DMS114 treated with DMSO at 0.1 percent for 48 hours (cell line): ENCODE measurements at regions not wholly inside any gene's neighbourhood (a gene's known extent, or its start where the extent isn't known, plus 50 kb on each side); places are given as distances from the start of the nearest gene placed in this dataset.

Experiments used
- DNase-seq: peaks from one replicate; lab custom pipeline; 2025; ENCODE audit not compliant: unreplicated experiment; lab: John Stamatoyannopoulos, UW

DNA sequence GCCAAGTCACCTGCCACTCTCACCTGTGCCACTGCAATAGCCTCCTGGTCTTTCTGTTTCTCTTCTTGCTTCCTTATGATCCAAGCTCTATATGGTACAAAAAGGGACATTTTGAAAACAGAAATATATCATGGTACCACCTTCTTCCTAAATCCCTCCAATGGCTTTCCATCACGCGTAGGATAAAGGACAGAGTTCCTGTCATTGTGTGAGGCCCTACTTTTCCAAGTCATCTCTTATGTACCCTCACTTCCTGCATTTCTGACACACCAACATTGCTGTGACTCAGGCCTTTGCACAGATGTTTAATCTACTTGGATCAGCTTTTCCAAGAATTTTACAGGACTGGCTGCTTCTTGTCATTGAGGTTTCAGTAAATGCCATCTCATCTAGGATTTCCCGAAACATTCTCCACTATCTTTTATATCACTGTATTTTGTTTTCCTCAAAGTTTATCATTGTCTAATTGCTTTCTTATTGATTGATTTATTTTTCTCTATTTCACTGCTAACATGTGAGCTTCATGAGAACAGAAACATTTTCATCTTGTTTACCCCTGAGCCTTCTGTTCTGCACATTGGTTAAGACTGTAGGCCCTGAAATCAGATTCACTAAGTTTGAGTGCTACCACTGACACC lies 426.1 kb upstream of the FANCL start:
- DNase-seq = no peak

DNA sequence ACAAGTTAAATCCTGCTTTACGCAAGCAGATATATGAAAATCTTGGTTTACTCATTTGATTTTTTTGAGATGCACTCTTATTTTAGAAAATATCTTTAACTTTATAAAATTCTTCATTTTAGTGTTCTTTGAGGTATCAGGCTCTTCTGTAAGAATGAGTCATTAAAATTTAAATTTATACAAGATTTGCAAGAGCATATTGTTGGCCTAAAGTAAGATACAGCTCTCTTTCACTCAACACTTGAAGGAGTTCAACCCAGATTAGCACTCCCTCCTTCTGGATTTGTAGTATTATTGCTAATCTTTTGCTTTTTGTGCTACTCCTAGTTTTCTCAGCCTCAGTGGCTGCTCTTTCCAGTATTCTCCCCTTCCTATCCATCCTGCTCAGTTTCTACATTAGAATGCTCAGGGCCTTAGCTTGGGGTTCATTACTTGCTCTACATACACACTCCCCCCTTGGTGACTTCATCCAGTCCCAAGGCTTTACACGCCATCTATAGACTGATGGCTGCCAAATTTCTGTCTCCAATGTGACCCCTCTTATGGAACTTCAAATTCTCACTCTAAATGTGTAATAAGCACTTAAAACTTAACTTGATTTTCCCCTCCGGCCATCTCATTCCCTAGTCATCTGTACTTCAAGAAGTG lies 425.3 kb upstream of the FANCL start:
- no peak for DNase-seq

DNA sequence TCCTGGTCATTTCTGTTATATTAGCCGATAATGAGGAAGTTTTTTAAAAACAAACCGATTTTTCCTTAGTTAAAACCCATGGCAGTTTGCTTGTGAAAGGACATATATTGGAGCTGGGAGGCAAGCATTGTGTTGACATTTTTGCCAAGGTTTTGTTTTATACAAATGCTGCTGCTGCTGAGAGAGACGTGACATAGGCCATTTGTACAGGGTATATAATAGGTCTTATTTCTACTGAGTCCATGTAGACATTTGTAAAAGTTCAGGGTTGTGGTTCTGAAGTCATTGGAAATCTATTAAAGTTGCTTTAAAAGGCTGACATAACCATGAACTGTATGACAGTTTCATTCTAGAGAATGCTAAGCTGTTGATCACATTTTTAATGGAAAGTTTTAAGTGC lies 424.0 kb upstream of the FANCL start:
- no peak for DNase-seq

GRCh38 chr2:58664523-58665151 lies 423.5 kb upstream of the FANCL start:
- no peak for DNase-seq

- no peak for DNase-seq
Observed at GRCh38 chr2:58660046-58660445, 418.9 kb upstream of the FANCL start.

- DNase-seq = no peak
Observed at GRCh38 chr2:58655152-58655551, 414.0 kb upstream of the FANCL start.

DNA sequence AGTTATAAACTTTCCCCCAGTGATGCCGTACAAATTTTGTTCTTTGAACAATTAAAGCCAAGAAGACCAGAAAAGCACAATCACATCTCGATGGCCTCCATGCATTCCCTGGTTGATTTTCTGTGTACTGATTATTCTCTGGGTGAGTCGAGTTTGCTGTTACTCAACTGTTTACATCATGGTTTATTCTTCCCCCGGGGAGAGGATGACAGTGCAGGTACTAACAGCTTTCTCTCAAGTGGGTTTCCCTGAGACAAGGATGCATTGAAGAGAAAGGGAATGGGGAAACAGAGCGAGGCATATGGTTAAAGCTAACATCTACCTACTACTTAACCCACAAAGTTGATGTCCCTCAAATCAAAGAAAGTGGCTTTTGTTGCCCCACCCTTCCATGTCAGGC lies 410.8 kb upstream of the FANCL start:
- no peak for DNase-seq

GRCh38 chr2:58650781-58651180 lies 409.7 kb upstream of the FANCL start:
- DNase-seq = no peak

GRCh38 chr2:58649756-58650155 lies 408.6 kb upstream of the FANCL start:
- DNase-seq = no peak

- no peak for DNase-seq
Observed at GRCh38 chr2:58645017-58645416, 403.9 kb upstream of the FANCL start.

DNA sequence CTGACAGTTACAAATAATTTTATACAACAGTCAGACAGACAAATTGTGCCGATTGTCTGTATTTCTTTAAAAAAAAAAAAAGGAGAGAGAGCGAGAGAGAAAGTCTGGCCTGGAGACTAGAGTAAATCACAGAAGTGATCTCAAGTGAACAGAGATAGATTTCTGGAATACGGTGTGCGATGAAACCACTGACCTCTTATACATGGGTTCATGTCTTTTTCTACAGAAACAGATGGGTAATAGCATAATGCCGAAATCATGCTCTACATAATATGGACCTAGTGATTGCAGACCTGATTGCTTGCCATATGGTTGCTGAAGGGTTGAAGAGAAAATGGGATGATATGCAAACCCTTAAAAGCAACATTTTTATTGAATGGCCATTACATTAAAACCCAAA lies 403.3 kb upstream of the FANCL start:
- DNase-seq = no peak

- no peak for DNase-seq
Observed at GRCh38 chr2:58641001-58641400, 399.9 kb upstream of the FANCL start.

GRCh38 chr2:58640042-58640441 lies 398.9 kb upstream of the FANCL start:
- DNase-seq = no peak

DNA sequence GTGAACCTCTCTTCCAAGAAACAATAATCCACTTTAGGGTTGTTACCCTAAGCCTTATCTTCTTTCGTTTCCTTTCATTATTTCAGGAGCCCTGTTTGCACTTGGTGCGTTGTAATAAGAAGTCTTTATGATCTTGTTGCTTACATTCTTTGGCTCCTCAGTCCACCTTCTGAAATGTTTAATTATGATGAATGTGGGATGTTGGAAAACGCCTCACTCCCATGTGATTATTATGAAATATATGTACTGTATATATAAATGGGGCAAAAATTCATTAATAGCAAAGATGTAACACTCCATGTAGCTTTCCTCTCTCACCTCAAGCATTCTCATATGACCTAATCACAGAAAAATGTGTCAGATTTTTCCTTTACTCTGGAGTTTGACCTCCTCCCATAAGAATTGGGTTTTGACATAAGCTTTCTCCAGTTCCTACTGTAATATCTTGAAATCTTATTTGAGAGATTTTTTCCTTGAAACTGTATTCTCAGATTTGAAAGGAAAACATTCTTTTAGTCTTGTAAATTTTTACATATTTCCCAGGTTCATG lies 397.2 kb upstream of the FANCL start:
- no peak for DNase-seq

DNA sequence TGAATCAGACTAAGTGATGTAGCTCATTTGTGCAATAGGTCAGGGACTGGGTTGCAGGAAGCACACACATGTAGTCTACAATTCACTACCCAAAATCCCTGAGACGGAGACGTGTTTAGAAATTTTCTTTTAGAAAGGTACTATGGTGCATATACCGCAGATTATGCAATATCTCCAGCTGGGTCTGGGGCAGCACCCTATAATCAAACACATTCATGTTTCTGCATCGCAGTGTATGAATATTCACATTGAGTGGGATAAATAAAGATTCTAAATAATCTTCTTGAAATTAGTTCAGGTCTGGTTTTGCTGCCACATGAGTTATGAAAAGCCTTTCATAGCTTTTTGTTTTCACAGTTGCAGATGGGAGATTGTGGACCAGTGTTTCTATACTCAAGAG lies 395.7 kb upstream of the FANCL start:
- DNase-seq = no peak

DNA sequence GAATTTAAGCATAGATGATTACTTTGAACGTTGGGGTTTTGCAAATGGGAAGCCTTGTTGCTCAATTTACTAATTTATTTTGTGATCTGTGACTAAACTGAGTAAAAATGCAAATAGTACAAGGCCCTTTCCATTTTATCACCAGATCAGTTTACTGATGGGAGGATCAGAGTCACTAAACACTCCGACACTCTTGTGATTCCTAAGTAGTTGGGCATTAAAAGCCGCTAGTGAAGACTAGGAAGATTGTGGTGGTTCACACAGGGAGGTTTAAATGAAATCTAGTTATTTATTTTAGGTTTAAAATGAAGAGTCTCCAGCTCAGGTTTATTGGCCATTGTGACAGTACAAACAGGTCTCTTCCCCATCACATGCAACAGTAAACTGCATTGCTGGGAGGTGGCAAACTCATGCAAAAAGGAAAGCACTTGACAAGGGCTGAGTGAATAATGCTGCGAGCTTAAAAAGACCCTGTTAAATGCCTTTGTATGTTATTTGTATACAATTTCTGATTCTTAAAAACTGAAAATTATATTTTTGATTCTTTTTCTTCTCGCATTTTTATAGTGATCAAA lies 394.8 kb upstream of the FANCL start:
- no peak for DNase-seq

DNA sequence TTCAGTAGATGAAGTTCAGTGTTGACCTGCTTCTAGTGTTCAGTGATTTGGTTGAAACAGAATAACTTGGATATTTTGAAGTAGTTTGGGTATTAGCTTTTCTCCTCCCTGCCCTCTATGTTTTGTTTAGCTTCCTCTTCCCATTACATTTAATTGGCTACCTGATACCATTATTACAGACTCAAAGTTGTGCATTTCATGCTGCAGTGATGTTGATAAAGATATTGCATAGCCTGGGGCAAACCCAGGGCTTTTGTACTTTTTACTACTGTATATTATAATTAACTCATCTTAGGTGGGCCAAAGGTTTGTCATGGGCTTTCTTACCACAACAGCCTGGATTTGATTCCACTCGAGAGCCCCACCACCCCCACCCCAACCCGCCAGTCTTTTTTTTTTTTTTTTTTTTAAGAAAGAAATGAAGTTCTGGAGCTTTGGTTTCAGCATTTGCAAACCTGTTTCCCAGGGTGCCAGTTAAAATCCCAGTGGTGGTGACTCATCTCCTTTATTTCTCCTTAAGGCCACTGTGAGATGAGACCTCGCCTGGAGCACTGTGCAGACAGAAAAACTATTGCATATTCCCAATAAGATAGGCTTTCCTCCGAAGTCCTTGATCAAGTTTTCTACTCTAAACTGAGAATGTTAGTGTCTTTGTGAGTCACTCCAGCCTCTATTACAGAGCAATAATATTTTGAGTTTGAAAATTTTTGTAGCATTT lies 393.7 kb upstream of the FANCL start:
- no peak for DNase-seq

DNA sequence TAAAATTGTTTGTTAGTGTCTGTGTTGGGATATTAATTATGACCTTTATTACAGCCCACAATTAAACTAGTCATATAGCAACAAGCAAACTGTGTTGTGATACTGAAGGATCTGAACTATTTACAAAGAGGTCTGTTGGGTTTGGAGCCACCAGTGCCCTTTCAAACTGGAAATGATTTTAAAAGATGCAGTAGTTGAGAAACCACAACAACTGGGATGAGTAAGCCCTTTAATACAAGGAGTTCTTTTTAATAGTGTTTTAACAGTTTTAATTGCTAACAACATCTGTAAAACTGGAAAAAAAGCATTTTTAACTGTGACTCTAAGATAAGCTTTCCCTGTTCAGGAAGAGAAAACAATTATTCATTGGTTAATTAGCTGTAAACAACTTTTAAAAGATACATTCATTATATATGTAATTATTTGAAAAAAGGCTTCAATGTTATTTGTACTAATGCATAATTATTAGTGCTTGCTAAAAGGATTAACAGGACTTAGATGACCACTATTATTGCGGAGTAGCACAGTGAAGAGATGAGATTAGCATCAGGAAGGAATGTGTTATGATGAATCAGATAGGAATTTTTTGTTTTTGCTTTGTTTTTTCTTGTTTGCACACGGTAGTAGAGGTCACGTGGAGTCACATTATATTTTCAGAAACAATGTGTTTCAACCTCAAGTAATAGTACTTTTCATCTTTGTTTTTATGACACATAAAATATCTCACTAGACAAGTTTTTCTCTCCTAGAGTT lies 392.7 kb upstream of the FANCL start:
- DNase-seq = no peak

GRCh38 chr2:58631986-58632385 lies 390.9 kb upstream of the FANCL start:
- DNase-seq = no peak

DNA sequence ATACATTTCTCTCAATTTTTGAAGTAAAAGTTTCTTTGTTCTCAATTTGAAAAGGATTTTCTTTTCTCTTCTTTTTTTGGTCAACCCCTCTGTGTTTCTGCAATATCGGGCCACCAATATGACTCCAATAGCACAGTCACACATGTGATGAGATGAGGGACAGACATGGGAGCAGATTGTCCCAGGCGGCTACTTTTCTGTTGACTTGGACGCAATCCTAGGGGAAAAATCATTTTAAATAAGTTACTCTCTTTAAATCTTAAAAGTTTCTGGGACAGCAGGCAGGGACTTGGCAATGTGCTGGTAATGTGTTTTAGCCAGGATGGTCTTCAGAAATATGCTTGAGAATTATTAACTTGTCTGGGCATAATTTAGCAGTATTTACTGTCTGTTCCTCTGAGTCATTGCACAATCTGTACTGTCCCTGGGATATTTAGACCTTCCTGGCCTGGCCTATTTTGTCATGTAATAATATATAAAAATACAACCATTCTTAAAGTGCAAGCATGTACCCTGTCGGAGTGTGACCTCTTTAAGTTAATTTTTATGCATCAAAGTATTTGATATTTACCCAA lies 388.5 kb upstream of the FANCL start:
- DNase-seq = no peak
